Left kidney (tissue), 1 donor: ENCODE measurements at regions not wholly inside any gene's neighbourhood (a gene's known extent, or its start where the extent isn't known, plus 50 kb on each side); places are given as distances from the start of the nearest gene placed in this dataset.

Experiments
- DNase-seq: peaks from one replicate; pipeline ENCODE4 v3.0.0-alpha.2; 2013

GRCh38 chr17:77266891-77267341, 126.1 kb downstream of the SEC14L1 start:
- DNase-seq: no peak

- DNase-seq: no peak
Measured at GRCh38 chr17:77269696-77270681, 129.2 kb downstream of the SEC14L1 start.

- DNase-seq: no peak
Measured at GRCh38 chr17:77271411-77271810, 130.6 kb downstream of the SEC14L1 start.

- no peak for DNase-seq
Measured at GRCh38 chr17:77273397-77274085, 132.8 kb downstream of the SEC14L1 start.

- DNase-seq: no peak
Measured at GRCh38 chr17:77274096-77274845, 133.5 kb downstream of the SEC14L1 start.

- no peak for DNase-seq
Measured at GRCh38 chr17:77279448-77280303, 138.9 kb downstream of the SEC14L1 start.

- no peak for DNase-seq
Measured at GRCh38 chr17:77280304-77281121, 139.7 kb downstream of the SEC14L1 start.

GRCh38 chr17:77281122-77281903, 140.5 kb downstream of the SEC14L1 start:
- no peak for DNase-seq

- no peak for DNase-seq
Measured at GRCh38 chr17:77281904-77282367, 141.2 kb downstream of the SEC14L1 start.

GRCh38 chr17:77282524-77283515, 142.1 kb downstream of the SEC14L1 start:
- no peak for DNase-seq

- no peak for DNase-seq
Measured at GRCh38 chr17:77284023-77284617, 143.4 kb downstream of the SEC14L1 start.

- no peak for DNase-seq
Measured at GRCh38 chr17:77285594-77286390, 145.0 kb downstream of the SEC14L1 start.

- DNase-seq: no peak
Measured at GRCh38 chr17:77286391-77286640, 145.5 kb downstream of the SEC14L1 start.

GRCh38 chr17:77286641-77287431, 146.1 kb downstream of the SEC14L1 start:
- no peak for DNase-seq

- no peak for DNase-seq
Measured at GRCh38 chr17:77287432-77288068, 146.8 kb downstream of the SEC14L1 start.

GRCh38 chr17:77288115-77288619, 147.4 kb downstream of the SEC14L1 start:
- no peak for DNase-seq
